Transverse colon (tissue), 4 donors: ENCODE measurements at regions not wholly inside any gene's neighbourhood (a gene's known extent, or its start where the extent isn't known, plus 50 kb on each side); places are given as distances from the start of the nearest gene placed in this dataset.

Experiments
- DNase-seq: peaks from one replicate; pipeline ENCODE4 v3.0.0-alpha.2; 2019
- H3K27ac ChIP-seq, 4 donors: fragments of 200-600 bp; sonication (generic); 2 replicates each; pipeline ENCODE4 v1.5.1; 2016 to 2018; ENCODE audit warnings: inconsistent platforms in 4 of 4
- H3K27me3 ChIP-seq: fragments of 200-600 bp; sonication (generic); 2 replicates; pipeline ENCODE4 v1.5.1; 2017; ENCODE audit warnings: inconsistent platforms
- H3K36me3 ChIP-seq, 4 donors: fragments of 200-600 bp; sonication (generic); 2 replicates each; pipeline ENCODE4 v1.5.1; 2017 to 2019; ENCODE audit warnings: inconsistent platforms in 4 of 4
- H3K4me1 ChIP-seq, 4 donors: fragments of 200-600 bp; sonication (generic); 2 replicates each; pipeline ENCODE4 v1.5.1; 2017 to 2020; ENCODE audit warnings: inconsistent platforms in 4 of 4
- H3K4me3 ChIP-seq, 4 donors: fragments of 200-600 bp; sonication (generic); 1 replicate in 1 of 4; 2 replicates in 3 of 4; pipeline versions ENCODE4 v1.5.1 to v1.6.1; 2017 to 2019; ENCODE audit warnings: inconsistent platforms in 4 of 4
- H3K9me3 ChIP-seq, 2 donors: fragments of 200-600 bp; sonication (generic); 2 replicates each; pipeline ENCODE4 v1.5.1; 2017 to 2019; ENCODE audit warnings: inconsistent platforms in 2 of 2
- CTCF ChIP-seq, 5 experiments: fragments of 200-600 bp in 3 of 5; fragments of 450-650 bp in 2 of 5; sonication (generic) in 3 of 5; IDR thresholded peaks; 1 replicate in 2 of 5; 2 replicates in 3 of 5; pipeline ENCODE4 v1.5.1; 2016 to 2017; ENCODE audit warnings: antibody characterized with exemption in 5 of 5, inconsistent platforms in 3 of 5, mild to moderate bottlenecking in 2 of 5, moderate library complexity in 1 of 5
- EP300 ChIP-seq: sonication (generic); formaldehyde crosslinking; IDR thresholded peaks from one replicate; pipeline ENCODE4 v1.6.1; 2017; ENCODE audit warnings: antibody characterized with exemption, low read depth
- POLR2A ChIP-seq: fragments of 450-650 bp; IDR thresholded peaks from one replicate; pipeline ENCODE4 v1.6.1; 2016; ENCODE audit warnings: antibody characterized with exemption, mild to moderate bottlenecking, moderate library complexity
- POLR2AphosphoS5 ChIP-seq, 3 donors: sonication (generic); formaldehyde crosslinking; IDR thresholded peaks; one replicate each; pipeline ENCODE4 v1.6.1; 2016; ENCODE audit warnings: antibody characterized with exemption in 3 of 3
- WGBS, 2 donors: methylation state at CpG; one replicate each; pipeline ENCODE4 v1.1.5; 2018; ENCODE audit warnings: low coverage in 1 of 2; 5-methylcytosine and 5-hydroxymethylcytosine counted together
- in situ Hi-C, 4 donors: fragments of 200-750 bp; cut with MboI; loops; one replicate each; pipeline versions ENCODE4 v1.15.0 to v1.15.1; 2017; ENCODE audit warnings: low sequenced_read_pairs in 3 of 4, low pct_ligation_motif_present in 1 of 4, low pct_unique_long_range_greater_than_20kb in 1 of 4
- intact Hi-C: fragments of 100-400 bp; cut with DNase I; formaldehyde crosslinking; loops from one replicate; pipeline ENCODE4 v1.15.1; 2023; ENCODE audit warnings: low total_unique reads

- Histone ChIP-seq H3K9me3 (no peaks in the 10 kb centered on the region), H3K27ac (peak overlapping the region in 3 of 4 donors; percentile 11 to 52 (median 45)), H3K27me3 (no peaks in the 10 kb centered on the region), H3K36me3 (no peaks in the 10 kb centered on the region), H3K4me1 (peaks cover 9 to 32% (median 16%) of the 10 kb centered on the region in 4 donors), H3K4me3 (no peak overlapping the region)
- TF ChIP-seq EP300 (no peak), CTCF (IDR thresholded peaks at IDR 0.05) (no peak), POLR2A (no peak), POLR2AphosphoS5 (IDR thresholded peaks at IDR 0.05) (no peak)
- intact Hi-C loops: loop anchor here (5.0 kb wide), 1 partner anchor 58 kb away; no protein-coding TSS in a partner anchor
- no peak for DNase-seq
- in situ Hi-C loops: loop anchor here in 2 of 4 donors (25.0 kb wide), 2 partner anchors 618 to 968 kb away; no protein-coding TSS in a partner anchor
- WGBS, 2 donors: 58 to 66% methylated on average over 3 to 12 of the region's 14 CpGs
These were observed 173.6 kb downstream of the ARHGAP12 start for GRCh38 chr10:31754803-31755624.

GRCh38 chr10:31753681-31754080 lies 174.9 kb downstream of the ARHGAP12 start:
- intact Hi-C loops: no loop called here
- Histone ChIP-seq H3K36me3 (no peaks in the 10 kb centered on the region), H3K4me3 (no peak overlapping the region), H3K27me3 (no peaks in the 10 kb centered on the region), H3K4me1 (peaks cover 13 to 37% (median 21%) of the 10 kb centered on the region in 4 donors), H3K9me3 (no peaks in the 10 kb centered on the region), H3K27ac (no peak overlapping the region)
- in situ Hi-C loops: loop anchor here in 2 of 4 donors (25.0 kb wide), 2 partner anchors 616 to 966 kb away; no protein-coding TSS in a partner anchor
- no peak for DNase-seq
- TF ChIP-seq CTCF (IDR thresholded peaks at IDR 0.05): no peak
- no peak for TF ChIP-seq POLR2A
- TF ChIP-seq POLR2AphosphoS5 (IDR thresholded peaks at IDR 0.05): no peak
- TF ChIP-seq EP300: no peak
- 92% methylated on average over 6 of the region's 6 CpGs; no CpG with 5 or more reads in 1 of the 2 donors for WGBS, 2 donors

- H3K27ac ChIP-seq: no peak overlapping the region
- no peaks in the 10 kb centered on the region for H3K36me3 ChIP-seq
- no peak for DNase-seq
- in situ Hi-C loops: loop anchor here in 2 of 4 donors (25.0 kb wide), 2 partner anchors 615 to 965 kb away; no protein-coding TSS in a partner anchor
- no peak overlapping the region for H3K4me3 ChIP-seq
- intact Hi-C loops: no loop called here
- WGBS, 2 donors: 93 to 100% methylated on average over 1 of the region's 1 CpG
- H3K4me1 ChIP-seq: peaks cover 12 to 28% (median 19%) of the 10 kb centered on the region in 4 donors
- TF ChIP-seq EP300 (no peak), CTCF (IDR thresholded peaks at IDR 0.05) (no peak)
- H3K27me3 ChIP-seq: no peaks in the 10 kb centered on the region
- no peaks in the 10 kb centered on the region for H3K9me3 ChIP-seq
These were observed 176.5 kb downstream of the ARHGAP12 start for GRCh38 chr10:31752170-31752569.

GRCh38 chr10:31751738-31752080 lies 176.9 kb downstream of the ARHGAP12 start:
- intact Hi-C loops (no loop called here), in situ Hi-C loops (loop anchor here in 2 of 4 donors (25.0 kb wide), 2 partner anchors 614 to 964 kb away; no protein-coding TSS in a partner anchor)
- H3K4me1 ChIP-seq: peaks cover 12 to 28% (median 19%) of the 10 kb centered on the region in 4 donors
- DNase-seq: no peak
- WGBS, 2 donors: 87% methylated on average over 9 of the region's 9 CpGs; no CpG with 5 or more reads in 1 of the 2 donors
- H3K9me3 ChIP-seq: no peaks in the 10 kb centered on the region
- TF ChIP-seq EP300 (no peak), CTCF (IDR thresholded peaks at IDR 0.05) (no peak), POLR2A (no peak), POLR2AphosphoS5 (IDR thresholded peaks at IDR 0.05) (no peak)
- no peaks in the 10 kb centered on the region for H3K36me3 ChIP-seq
- H3K27me3 ChIP-seq: no peaks in the 10 kb centered on the region
- no peak overlapping the region for H3K4me3 ChIP-seq
- peak overlapping the region in 1 of 4 donors; percentile 11 for H3K27ac ChIP-seq
